CD4-positive, CD25-positive, alpha-beta regulatory T cell (primary cell): ENCODE measurements at regions not wholly inside any gene's neighbourhood (a gene's known extent, or its start where the extent isn't known, plus 50 kb on each side); places are given as distances from the start of the nearest gene placed in this dataset.
"Not testable (repeated sequence)": the region's sequence is repeated elsewhere in the genome, so short reads cannot be mapped to it uniquely, and the experiment has no call there.

Experiments
- ATAC-seq, 2 donors: fragments of 150-1000 bp; cut with Tn5 transposase; one replicate each; pipeline ENCODE4 v1.10.0; 2021; ENCODE audit warnings: low read depth in 2 of 2, moderate number of reproducible peaks in 2 of 2, moderate library complexity in 1 of 2
- DNase-seq, 3 donors: peaks; one replicate each; pipeline versions ENCODE4 v3.0.0 to v3.0.0-alpha.2; 2012 to 2022; ENCODE audit warnings: mixed read lengths in 1 of 3
- H3K27ac ChIP-seq: one replicate; pipeline ENCODE4 v1.7.0; 2013; ENCODE audit warnings: mild to moderate bottlenecking, low read length; ENCODE audit not compliant: insufficient read depth, poor library complexity, severe bottlenecking
- H3K27me3 ChIP-seq: one replicate; pipeline ENCODE4 v1.7.0; 2013; ENCODE audit warnings: low read length; ENCODE audit not compliant: control insufficient read depth, insufficient read depth
- H3K36me3 ChIP-seq: one replicate; pipeline ENCODE4 v1.7.0; 2013; ENCODE audit warnings: mild to moderate bottlenecking, low read length, moderate library complexity; ENCODE audit not compliant: control insufficient read depth, insufficient read depth
- H3K4me1 ChIP-seq: 2 replicates; pipeline ENCODE4 v1.7.0; 2013; ENCODE audit warnings: mild to moderate bottlenecking, low read length; ENCODE audit not compliant: insufficient read depth, control insufficient read depth, poor library complexity, severe bottlenecking
- H3K4me3 ChIP-seq: one replicate; pipeline ENCODE4 v1.7.0; 2013; ENCODE audit warnings: low read depth, mild to moderate bottlenecking, low read length, moderate library complexity
- H3K9me3 ChIP-seq, 2 experiments: 1 replicate in 1 of 2; 2 replicates in 1 of 2; pipeline ENCODE4 v1.7.0; 2013; ENCODE audit warnings: low read length in 2 of 2, mild to moderate bottlenecking in 1 of 2, moderate library complexity in 1 of 2; ENCODE audit not compliant: control insufficient read depth in 2 of 2
- H3K27ac Mint-ChIP-seq, 3 donors: one replicate each; pipeline ENCODE4 v1.8.0; 2020 to 2022; ENCODE audit warnings: mild to moderate bottlenecking in 3 of 3, mixed read lengths in 3 of 3, moderate library complexity in 2 of 3
- H3K27me3 Mint-ChIP-seq: one replicate; pipeline ENCODE4 v1.8.0; 2022; ENCODE audit warnings: mild to moderate bottlenecking, mixed read lengths
- H3K36me3 Mint-ChIP-seq: one replicate; pipeline ENCODE4 v1.8.0; 2020; ENCODE audit warnings: mixed read lengths
- H3K4me1 Mint-ChIP-seq, 4 donors: one replicate each; pipeline ENCODE4 v1.8.0; 2020 to 2022; ENCODE audit warnings: mixed read lengths in 4 of 4, mild to moderate bottlenecking in 1 of 4
- H3K4me3 Mint-ChIP-seq, 4 donors: one replicate each; pipeline ENCODE4 v1.8.0; 2020 to 2022; ENCODE audit warnings: mild to moderate bottlenecking in 4 of 4, mixed read lengths in 4 of 4, moderate library complexity in 3 of 4
- H3K9me3 Mint-ChIP-seq, 7 donors: one replicate each; pipeline ENCODE4 v1.8.0; 2020 to 2022; ENCODE audit warnings: mixed read lengths in 7 of 7, mild to moderate bottlenecking in 3 of 7, moderate library complexity in 2 of 7

DNA sequence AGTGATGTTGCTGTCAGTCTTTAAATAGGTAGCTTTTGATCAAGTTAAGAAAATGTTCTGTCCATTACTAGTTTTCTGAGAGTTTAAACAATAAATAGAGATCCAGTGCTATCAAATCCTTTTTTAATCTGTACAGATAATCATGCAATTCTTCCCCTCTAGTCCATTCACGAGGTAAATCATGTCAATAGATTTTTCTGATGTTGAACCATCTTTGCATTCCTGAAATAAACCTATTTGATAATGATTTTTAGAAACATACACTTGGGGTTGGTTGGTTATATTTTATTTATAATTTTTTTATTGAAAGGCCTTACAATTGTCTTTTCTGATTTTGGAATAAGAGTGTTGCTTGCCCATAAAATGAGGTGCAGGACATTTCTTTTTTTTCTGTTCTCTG lies 95.0 kb downstream of the FAM53A start:
- no peak for ATAC-seq
- H3K4me3 Mint-ChIP-seq, result no peak overlapping the region
- peaks cover 4% of the 10 kb centered on the region for H3K36me3 Mint-ChIP-seq
- peaks cover 21% of the 10 kb centered on the region for H3K27me3 Mint-ChIP-seq
- DNase-seq, result no peak
- H3K9me3 Mint-ChIP-seq, result peaks cover 0 to 27% (median 8%) of the 10 kb centered on the region in 7 donors
- Histone ChIP-seq H3K27ac (no peak overlapping the region), H3K4me1 (no peaks in the 10 kb centered on the region), H3K27me3 (peaks cover 11% of the 10 kb centered on the region), H3K36me3 (no peaks in the 10 kb centered on the region), H3K9me3 (peaks cover 25 to 30% of the 10 kb centered on the region in 2 experiments), H3K4me3 (no peak overlapping the region)
- no peak overlapping the region for H3K27ac Mint-ChIP-seq
- H3K4me1 Mint-ChIP-seq, result peaks cover 0 to under 1% (median 0%) of the 10 kb centered on the region in 4 donors

DNA sequence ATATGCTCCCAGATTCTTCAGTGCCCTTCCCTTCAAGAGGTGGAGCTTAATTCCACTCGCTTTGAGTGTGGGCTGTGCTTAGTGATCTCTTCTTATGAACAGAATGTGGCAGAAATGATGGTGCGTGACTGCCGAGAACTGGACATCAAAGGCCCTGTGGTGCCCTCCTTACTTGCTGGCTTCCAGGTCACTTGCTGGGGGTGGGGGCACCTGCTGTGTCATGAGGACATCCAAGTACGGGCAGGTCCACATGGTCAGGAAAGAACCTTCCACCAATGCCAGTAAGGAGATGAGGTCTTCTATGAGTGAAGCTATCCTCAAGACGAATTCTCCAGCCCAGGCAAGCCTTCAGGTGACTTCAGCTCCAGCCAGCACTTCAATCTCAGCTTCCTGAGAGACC lies 95.8 kb downstream of the FAM53A start:
- Mint-ChIP-seq H3K36me3 (peaks cover 4% of the 10 kb centered on the region), H3K9me3 (peaks cover 0 to 27% (median 8%) of the 10 kb centered on the region in 7 donors), H3K4me3 (no peak overlapping the region), H3K27ac (no peak overlapping the region), H3K27me3 (peaks cover 17% of the 10 kb centered on the region), H3K4me1 (peaks cover 0 to 6% (median 2%) of the 10 kb centered on the region in 4 donors)
- Histone ChIP-seq H3K9me3 (peaks cover 25 to 30% of the 10 kb centered on the region in 2 experiments), H3K4me1 (no peaks in the 10 kb centered on the region), H3K36me3 (no peaks in the 10 kb centered on the region), H3K4me3 (no peak overlapping the region), H3K27ac (no peak overlapping the region), H3K27me3 (peaks cover 11% of the 10 kb centered on the region)
- ATAC-seq (no peak), DNase-seq (no peak)

DNA sequence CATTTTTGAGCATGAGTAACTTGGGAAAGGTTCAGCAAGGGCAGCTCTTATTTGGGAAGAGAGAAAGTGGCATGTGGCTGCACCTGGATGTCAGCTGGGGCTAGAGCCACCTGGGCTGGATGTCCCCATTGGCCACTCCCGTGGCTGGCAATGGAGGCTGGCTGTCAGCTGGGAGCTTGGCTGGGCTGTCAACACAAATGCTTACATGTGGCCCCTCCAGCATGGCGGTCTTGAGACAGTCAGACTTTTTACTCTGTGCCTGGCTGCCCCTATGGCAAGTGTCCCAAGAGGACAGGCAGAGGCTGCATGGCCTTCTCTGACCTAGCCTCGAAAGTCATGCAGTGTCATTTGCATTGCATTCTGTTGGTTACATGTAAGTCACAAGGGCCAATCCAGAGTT lies 99.6 kb downstream of the FAM53A start:
- H3K4me1 ChIP-seq, result no peaks in the 10 kb centered on the region
- H3K27ac ChIP-seq, result no peak overlapping the region
- H3K4me3 ChIP-seq, result no peak overlapping the region
- Mint-ChIP-seq H3K27me3 (peaks cover 7% of the 10 kb centered on the region), H3K36me3 (no peaks in the 10 kb centered on the region), H3K27ac (no peak overlapping the region), H3K4me3 (no peak overlapping the region), H3K9me3 (peaks cover 0 to 15% (median 4%) of the 10 kb centered on the region in 7 donors), H3K4me1 (peaks cover 3 to 8% (median 5%) of the 10 kb centered on the region in 4 donors)
- H3K36me3 ChIP-seq, result no peaks in the 10 kb centered on the region
- peaks cover 9 to 12% of the 10 kb centered on the region in 2 experiments for H3K9me3 ChIP-seq
- ATAC-seq (no peak), DNase-seq (no peak)
- no peaks in the 10 kb centered on the region for H3K27me3 ChIP-seq

DNA sequence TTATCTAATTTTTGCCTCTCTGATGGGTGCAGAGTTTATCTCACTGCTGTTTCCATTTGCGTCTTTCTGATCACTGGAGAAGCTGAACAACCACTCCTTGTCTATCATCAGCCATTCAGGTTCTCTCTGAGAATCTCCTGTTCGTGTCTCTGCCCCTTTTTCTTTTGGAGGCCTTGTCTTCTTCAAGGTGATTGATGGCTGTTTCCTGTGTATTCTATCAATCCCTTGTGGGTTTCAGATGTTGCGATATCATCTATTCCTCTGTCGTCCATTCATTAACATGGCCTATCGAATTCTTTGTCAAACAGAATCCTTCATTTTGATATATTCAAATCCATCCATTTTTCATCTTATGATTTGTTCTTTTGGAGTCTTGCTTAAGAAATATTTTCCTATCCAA lies 100.3 kb downstream of the FAM53A start:
- no peak overlapping the region for H3K4me3 ChIP-seq
- Mint-ChIP-seq H3K4me3 (peak overlapping the region in 2 of 4 donors; percentile 61 to 86), H3K9me3 (peaks cover 0 to 9% (median 4%) of the 10 kb centered on the region in 7 donors), H3K27ac (peak overlapping the region in 2 of 3 donors; percentile 61 to 74), H3K4me1 (peaks cover 3 to 8% (median 5%) of the 10 kb centered on the region in 4 donors), H3K36me3 (no peaks in the 10 kb centered on the region), H3K27me3 (peaks cover 4% of the 10 kb centered on the region)
- no peak overlapping the region for H3K27ac ChIP-seq
- H3K36me3 ChIP-seq, result no peaks in the 10 kb centered on the region
- no peaks in the 10 kb centered on the region for H3K4me1 ChIP-seq
- peaks cover 5 to 8% of the 10 kb centered on the region in 2 experiments for H3K9me3 ChIP-seq
- ATAC-seq (no peak), DNase-seq (no peak)
- no peaks in the 10 kb centered on the region for H3K27me3 ChIP-seq

DNA sequence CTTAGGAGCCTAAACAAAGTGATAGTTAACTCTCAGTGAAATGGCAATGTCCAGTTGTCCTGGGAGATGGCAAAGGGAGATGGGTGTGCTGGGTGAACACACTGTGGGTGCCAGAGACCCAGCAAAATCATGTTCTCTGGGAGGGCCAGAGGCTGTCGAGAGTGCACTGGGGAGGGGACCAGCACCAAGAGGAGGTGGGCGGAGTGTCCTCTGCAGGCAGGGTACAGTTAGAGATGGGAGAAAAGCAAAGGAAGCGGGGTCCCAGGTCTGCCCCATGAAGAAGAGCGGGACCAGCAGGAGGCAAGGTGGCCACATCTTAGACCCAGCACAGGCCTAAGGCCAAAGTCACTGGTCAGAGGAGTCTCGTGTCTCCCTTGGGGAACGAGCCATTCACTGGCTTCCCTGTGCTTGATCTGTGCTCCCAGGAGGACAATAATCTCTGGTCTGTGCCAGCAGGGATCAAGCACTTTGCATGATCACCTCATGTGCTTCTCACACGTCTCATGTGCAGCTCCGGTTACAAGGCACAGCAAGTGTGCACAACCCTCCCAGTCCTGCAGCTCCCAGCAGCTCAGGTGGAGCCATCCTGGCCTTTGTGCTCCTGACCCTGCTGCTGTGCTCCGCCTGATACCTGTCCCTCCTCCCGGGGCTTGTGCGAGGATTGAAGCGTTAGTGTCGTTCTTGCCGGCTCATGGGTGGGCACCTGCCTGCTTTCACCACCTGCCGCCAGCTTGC lies 100.9 kb downstream of the FAM53A start:
- H3K27me3 Mint-ChIP-seq, result no peaks in the 10 kb centered on the region
- H3K9me3 Mint-ChIP-seq, result peaks cover 0 to 4% (median 2%) of the 10 kb centered on the region in 7 donors
- Histone ChIP-seq H3K27ac (no peak overlapping the region), H3K4me3 (no peak overlapping the region), H3K36me3 (no peaks in the 10 kb centered on the region), H3K9me3 (peaks cover 0 to 2% of the 10 kb centered on the region in 2 experiments), H3K27me3 (no peaks in the 10 kb centered on the region), H3K4me1 (peaks cover 4% of the 10 kb centered on the region)
- no peaks in the 10 kb centered on the region for H3K36me3 Mint-ChIP-seq
- H3K4me1 Mint-ChIP-seq, result peaks cover 3 to 10% (median 5%) of the 10 kb centered on the region in 4 donors
- H3K4me3 Mint-ChIP-seq, result peak overlapping the region in 1 of 4 donors; percentile 86
- ATAC-seq, result no peak
- DNase-seq, result no peak
- peak overlapping the region; percentile 34 to 75 (median 74) for H3K27ac Mint-ChIP-seq

DNA sequence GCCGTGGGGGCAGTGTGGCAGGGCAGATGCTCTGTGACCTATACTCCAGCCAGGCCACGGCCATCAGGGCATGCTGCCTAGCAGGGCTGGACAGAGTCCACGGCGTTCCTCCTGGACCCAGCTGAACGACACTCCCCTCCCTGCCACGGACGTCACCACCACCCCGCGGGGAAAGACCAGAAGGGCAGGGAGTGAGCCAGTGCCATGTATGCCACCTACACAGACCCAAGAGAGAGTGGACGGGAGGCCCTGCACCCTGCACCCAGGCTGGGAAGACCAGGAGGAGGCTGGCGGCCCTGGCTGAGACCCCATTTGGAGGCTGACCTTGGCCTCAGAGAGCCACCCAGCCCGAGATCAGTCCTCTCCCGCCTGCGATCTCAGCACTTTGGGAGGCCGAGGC lies 101.9 kb downstream of the FAM53A start:
- Histone ChIP-seq H3K4me1 (peaks cover 5% of the 10 kb centered on the region), H3K36me3 (no peaks in the 10 kb centered on the region), H3K27ac (no peak overlapping the region), H3K27me3 (no peaks in the 10 kb centered on the region), H3K9me3 (no peaks in the 10 kb centered on the region), H3K4me3 (no peak overlapping the region)
- Mint-ChIP-seq H3K27ac (peak overlapping the region in 2 of 3 donors; percentile 37 to 56), H3K4me3 (no peak overlapping the region), H3K4me1 (peaks cover 3 to 12% (median 5%) of the 10 kb centered on the region in 4 donors), H3K9me3 (peaks cover 0 to 4% (median 0%) of the 10 kb centered on the region in 7 donors), H3K36me3 (no peaks in the 10 kb centered on the region), H3K27me3 (no peaks in the 10 kb centered on the region)
- DNase-seq (no peak), ATAC-seq (no peak)

DNA sequence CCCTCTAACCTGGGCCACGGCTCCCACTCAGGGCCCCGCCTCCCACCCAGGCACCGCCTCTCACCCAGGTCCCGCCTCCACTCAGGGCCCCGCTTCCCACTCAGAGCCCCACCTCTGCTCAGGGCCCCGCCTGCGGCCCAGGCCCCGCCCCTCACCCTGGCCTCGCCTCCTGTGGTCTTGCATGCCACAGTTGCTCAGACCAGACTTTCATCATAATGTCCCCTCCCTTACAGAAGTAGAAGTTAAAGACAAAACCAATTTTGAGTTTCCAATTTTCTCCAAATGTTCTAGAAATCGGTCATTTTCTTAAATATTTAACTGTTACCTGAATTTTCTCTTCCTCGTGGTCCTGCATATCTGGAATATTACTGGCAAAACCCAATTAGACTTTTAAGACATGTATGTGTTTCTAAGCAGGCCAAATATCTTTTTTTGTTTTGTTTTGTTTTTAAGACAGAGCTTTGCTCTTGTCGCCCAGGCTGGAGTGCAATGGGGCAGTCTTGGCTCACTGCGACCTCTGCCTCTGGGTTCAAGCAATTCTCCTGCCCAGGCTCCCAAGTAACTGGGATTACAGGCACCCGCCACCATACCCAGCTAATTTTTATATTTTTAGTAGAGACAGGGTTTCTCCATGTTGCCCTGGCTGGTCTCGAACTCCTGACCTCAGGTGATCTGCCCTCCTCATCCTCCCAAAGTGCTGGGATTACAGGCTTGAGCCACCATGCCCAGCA lies 102.8 kb downstream of the FAM53A start:
- peak overlapping the region; percentile 47 for H3K27ac ChIP-seq
- Mint-ChIP-seq H3K4me1 (peaks cover 3 to 13% (median 5%) of the 10 kb centered on the region in 4 donors), H3K4me3 (peak overlapping the region; percentile 13 to 92 (median 66)), H3K27ac (peak overlapping the region in 2 of 3 donors; percentile 37 to 56)
- not testable (repeated sequence) for H3K4me1 ChIP-seq, H3K27me3 Mint-ChIP-seq, H3K27me3 ChIP-seq, H3K9me3 Mint-ChIP-seq, H3K9me3 ChIP-seq, H3K36me3 ChIP-seq, H3K36me3 Mint-ChIP-seq, H3K4me3 ChIP-seq
- ATAC-seq (peak; percentile 53 to 68), DNase-seq (peak; percentile 87 to 90 (median 88))
